Mucosa of descending colon (tissue), 3 donors: ENCODE measurements at regions not wholly inside any gene's neighbourhood (a gene's known extent, or its start where the extent isn't known, plus 50 kb on each side); places are given as distances from the start of the nearest gene placed in this dataset.

Source experiments
- ATAC-seq: fragments of 200-7000 bp; cut with Tn5 transposase; one replicate; pipeline ENCODE4 v1.9.1; 2020; ENCODE audit warnings: mild to moderate bottlenecking, moderate library complexity
- DNase-seq, 3 donors: peaks; one replicate each; pipeline ENCODE4 v3.0.0-alpha.2; 2020
- H3K36me3 ChIP-seq: fragments of 200-600 bp; one replicate; pipeline ENCODE4 v1.8.0; 2021; ENCODE audit warnings: low read depth, mild to moderate bottlenecking
- H3K4me1 ChIP-seq: fragments of 200-600 bp; one replicate; pipeline ENCODE4 v1.8.0; 2021; ENCODE audit warnings: low read depth, mild to moderate bottlenecking
- H3K4me3 ChIP-seq: fragments of 200-600 bp; one replicate; pipeline ENCODE4 v1.8.0; 2021; ENCODE audit warnings: mild to moderate bottlenecking
- H3K9me3 ChIP-seq: fragments of 200-600 bp; one replicate; pipeline ENCODE4 v1.8.0; 2021; ENCODE audit warnings: mild to moderate bottlenecking
- intact Hi-C, 2 donors: fragments of 100-400 bp; cut with DNase I in 1 of 2; cut with micrococcal nuclease in 1 of 2; formaldehyde crosslinking; loops; one replicate each; pipeline versions ENCODE4 v1.11.0 to v1.11.1; 2022; cut with DNase I, micrococcal nuclease
- TF ChIP-seq, protein P1 (sequence below): fragments of 200-600 bp; IDR thresholded peaks from one replicate; pipeline ENCODE4 v1.8.0; 2022; ENCODE audit warnings: antibody characterized with exemption, mild to moderate bottlenecking
- donor health status: DM: no; HTN: no; CAD: no; lungs with moderate emphysema.
- donor health status: DM: no; HTN: no; CAD: no.
- donor health status: DM: no; HTN: yes; CAD: no.

DNA sequence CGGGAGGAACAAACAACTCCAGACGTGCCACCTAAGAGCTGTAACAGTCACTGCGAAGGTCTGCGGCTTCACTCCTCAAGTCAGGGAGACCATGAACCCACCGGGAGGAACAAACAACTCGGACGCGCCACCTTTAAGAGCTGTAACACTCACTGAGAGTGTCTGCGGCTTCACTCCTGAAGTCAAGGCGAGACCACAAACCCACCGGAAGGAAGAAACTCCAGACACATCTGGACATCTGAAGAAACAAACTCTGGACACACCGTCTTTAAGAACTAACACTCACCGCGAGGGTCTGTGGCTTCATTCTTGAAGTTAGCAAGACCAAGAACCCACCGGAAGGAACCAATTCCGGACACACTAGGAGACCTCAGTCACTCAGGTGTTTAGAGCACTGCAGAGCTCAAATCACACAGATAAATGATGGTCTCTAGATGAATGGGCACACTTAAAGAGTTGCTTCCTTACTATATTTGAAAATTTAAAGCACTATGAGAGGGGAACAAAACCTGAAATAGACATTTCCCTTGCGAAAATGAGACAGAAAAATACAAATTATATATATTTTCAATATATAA is 587.7 kb upstream of the ADGRL4 start:
- H3K36me3 ChIP-seq = no peaks in the 10 kb centered on the region
- TF ChIP-seq, protein P1, sequence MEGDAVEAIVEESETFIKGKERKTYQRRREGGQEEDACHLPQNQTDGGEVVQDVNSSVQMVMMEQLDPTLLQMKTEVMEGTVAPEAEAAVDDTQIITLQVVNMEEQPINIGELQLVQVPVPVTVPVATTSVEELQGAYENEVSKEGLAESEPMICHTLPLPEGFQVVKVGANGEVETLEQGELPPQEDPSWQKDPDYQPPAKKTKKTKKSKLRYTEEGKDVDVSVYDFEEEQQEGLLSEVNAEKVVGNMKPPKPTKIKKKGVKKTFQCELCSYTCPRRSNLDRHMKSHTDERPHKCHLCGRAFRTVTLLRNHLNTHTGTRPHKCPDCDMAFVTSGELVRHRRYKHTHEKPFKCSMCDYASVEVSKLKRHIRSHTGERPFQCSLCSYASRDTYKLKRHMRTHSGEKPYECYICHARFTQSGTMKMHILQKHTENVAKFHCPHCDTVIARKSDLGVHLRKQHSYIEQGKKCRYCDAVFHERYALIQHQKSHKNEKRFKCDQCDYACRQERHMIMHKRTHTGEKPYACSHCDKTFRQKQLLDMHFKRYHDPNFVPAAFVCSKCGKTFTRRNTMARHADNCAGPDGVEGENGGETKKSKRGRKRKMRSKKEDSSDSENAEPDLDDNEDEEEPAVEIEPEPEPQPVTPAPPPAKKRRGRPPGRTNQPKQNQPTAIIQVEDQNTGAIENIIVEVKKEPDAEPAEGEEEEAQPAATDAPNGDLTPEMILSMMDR = no peak
- H3K4me3 ChIP-seq = no peak overlapping the region
- H3K4me1 ChIP-seq = no peaks in the 10 kb centered on the region
- intact Hi-C loops = no loop called here
- no peaks in the 10 kb centered on the region for H3K9me3 ChIP-seq
- ATAC-seq (no peak), DNase-seq (no peak)

DNA sequence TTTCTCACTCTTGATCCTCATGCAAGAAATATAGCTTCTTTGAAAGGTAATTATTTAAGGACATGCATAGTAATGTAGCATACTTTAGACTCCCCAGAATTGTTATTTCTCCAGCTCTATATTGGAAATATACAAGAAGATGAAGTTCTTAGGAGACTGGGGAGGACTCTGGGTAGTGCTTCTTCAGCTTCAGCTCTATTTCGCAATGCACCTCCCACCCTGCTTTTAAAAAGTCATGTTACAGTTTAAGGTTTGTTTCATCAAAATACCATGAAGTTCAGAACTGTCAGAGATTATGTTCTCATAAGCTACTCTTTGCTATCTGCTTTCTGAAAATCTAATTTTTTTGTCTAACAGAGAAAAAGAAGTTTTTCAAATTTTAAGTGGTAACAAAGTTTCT is 586.2 kb upstream of the ADGRL4 start:
- DNase-seq (no peak), ATAC-seq (no peak)
- intact Hi-C loops = no loop called here
- Histone ChIP-seq H3K36me3 (no peaks in the 10 kb centered on the region), H3K4me3 (no peak overlapping the region), H3K4me1 (no peaks in the 10 kb centered on the region), H3K9me3 (no peaks in the 10 kb centered on the region)
- TF ChIP-seq, protein P1 = no peak

DNA sequence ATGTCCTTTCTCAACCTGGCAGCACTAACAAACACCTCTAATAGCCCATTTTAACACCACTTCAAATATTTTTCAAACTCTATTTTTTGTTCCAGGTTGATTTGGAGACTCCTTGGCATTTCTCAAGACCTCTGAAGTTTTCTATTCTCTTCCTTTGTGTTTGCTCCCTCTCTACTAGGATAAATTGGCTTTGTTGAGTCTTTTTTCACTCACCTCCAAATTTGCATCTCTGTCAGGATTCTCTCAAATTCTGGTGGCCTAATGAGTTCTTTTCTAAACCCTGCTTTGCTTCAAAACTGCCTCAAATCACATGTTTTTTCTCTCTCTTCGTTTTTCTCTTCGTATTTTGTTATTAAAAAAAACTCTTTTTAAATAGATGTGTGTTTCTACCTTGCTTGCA is 582.2 kb upstream of the ADGRL4 start:
- no peak overlapping the region for H3K4me3 ChIP-seq
- no peaks in the 10 kb centered on the region for H3K9me3 ChIP-seq
- TF ChIP-seq, protein P1 = no peak
- intact Hi-C loops = no loop called here
- DNase-seq = no peak
- H3K36me3 ChIP-seq = no peaks in the 10 kb centered on the region
- no peaks in the 10 kb centered on the region for H3K4me1 ChIP-seq
- ATAC-seq = no peak

DNA sequence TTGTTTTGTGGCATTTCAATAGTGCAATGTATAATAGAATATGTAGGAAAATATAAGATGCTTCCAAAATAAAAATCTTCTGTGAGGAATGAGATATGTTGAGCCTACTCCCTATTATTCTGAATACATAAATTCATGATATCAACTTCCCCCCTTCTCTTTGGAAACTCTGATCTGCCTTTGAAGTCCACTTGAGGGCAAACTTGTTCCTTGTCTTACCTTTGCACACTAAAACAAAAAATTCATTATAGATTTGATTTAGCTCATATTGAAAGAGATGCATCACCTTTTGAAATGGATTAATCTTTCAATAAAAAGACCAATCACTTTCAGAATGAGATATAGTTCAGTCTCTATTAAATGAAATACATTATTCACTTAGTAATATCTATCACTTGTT is 580.7 kb upstream of the ADGRL4 start:
- DNase-seq (no peak), ATAC-seq (no peak)
- no peaks in the 10 kb centered on the region for H3K4me1 ChIP-seq
- TF ChIP-seq, protein P1 = no peak
- no peak overlapping the region for H3K4me3 ChIP-seq
- H3K36me3 ChIP-seq = no peaks in the 10 kb centered on the region
- no peaks in the 10 kb centered on the region for H3K9me3 ChIP-seq
- intact Hi-C loops = no loop called here

DNA sequence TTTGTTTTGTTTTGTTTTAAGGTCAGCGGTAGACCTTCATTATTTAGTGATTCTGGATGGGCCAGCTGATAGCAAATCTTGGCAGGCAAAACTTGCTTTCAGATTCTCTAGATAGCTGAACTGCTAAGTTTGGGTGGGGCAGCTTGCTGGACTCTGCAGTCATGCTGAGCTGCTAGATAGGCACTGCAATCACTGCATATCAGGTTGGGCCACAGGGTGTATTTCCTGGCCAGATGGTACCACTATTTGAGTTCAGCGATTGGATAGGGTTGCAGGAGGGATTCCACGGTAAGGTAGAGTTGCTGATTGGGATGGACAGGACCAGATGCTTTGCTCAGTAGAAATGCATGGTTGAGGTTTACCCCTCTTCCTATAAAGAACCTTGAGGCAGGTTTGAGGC is 579.3 kb upstream of the ADGRL4 start:
- TF ChIP-seq, protein P1 = no peak
- no peaks in the 10 kb centered on the region for H3K36me3 ChIP-seq
- DNase-seq (no peak), ATAC-seq (no peak)
- H3K4me1 ChIP-seq = no peaks in the 10 kb centered on the region
- intact Hi-C loops = no loop called here
- no peaks in the 10 kb centered on the region for H3K9me3 ChIP-seq
- no peak overlapping the region for H3K4me3 ChIP-seq

DNA sequence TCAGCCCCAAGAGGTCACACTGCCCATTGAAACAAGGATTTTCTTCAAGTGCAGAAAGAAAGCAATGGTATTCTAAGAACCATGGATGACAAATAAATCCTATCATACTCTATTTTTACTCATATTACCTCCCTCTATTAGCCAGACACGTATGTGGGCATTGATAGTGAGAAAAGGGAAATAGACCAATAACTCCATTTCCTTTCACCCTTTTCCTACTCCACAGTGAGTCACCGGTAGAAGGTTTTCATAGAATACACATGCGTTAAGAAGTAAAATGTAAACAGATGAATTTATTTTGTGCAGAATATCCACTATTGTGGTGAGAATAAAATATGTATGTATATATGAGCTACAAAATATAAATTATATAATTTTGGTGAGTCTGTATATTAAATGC is 568.9 kb upstream of the ADGRL4 start:
- intact Hi-C loops = no loop called here
- ATAC-seq (no peak), DNase-seq (no peak)
- Histone ChIP-seq H3K36me3 (no peaks in the 10 kb centered on the region), H3K9me3 (no peaks in the 10 kb centered on the region), H3K4me1 (no peaks in the 10 kb centered on the region), H3K4me3 (no peak overlapping the region)
- TF ChIP-seq, protein P1 = no peak
